HG02763 (cell line): ENCODE measurements at regions not wholly inside any gene's neighbourhood (a gene's known extent, or its start where the extent isn't known, plus 50 kb on each side); places are given as distances from the start of the nearest gene placed in this dataset.
A peak's percentile ranks its signal among the peaks of the same experiment; 100 is the strongest.

ENCODE experiments used
- ATAC-seq: cut with Tn5 transposase; IDR thresholded peaks from one replicate; pipeline ENCODE4 v1.9.1; 2021; ENCODE audit warnings: mild to moderate bottlenecking, moderate library complexity; ENCODE audit not compliant: unreplicated experiment

GRCh38 chr6:90406142-90406794, 109.6 kb upstream of the BACH2 start:
- ATAC-seq = no peak

GRCh38 chr6:90403489-90404381, 107.1 kb upstream of the BACH2 start:
- ATAC-seq = no peak

- no peak for ATAC-seq
Measured at GRCh38 chr6:90402831-90403192, 106.2 kb upstream of the BACH2 start.

GRCh38 chr6:90401933-90402830, 105.5 kb upstream of the BACH2 start:
- no peak for ATAC-seq

- ATAC-seq = no peak
Measured at GRCh38 chr6:90399970-90400369, 103.3 kb upstream of the BACH2 start.

- ATAC-seq = peak; percentile 57
Measured at GRCh38 chr6:90397929-90398674, 101.5 kb upstream of the BACH2 start.

GRCh38 chr6:90397047-90397446, 100.4 kb upstream of the BACH2 start:
- no peak for ATAC-seq

GRCh38 chr6:90393232-90393884, 96.7 kb upstream of the BACH2 start:
- peak; percentile 64 for ATAC-seq

- no peak for ATAC-seq
Measured at GRCh38 chr6:90390379-90390778, 93.7 kb upstream of the BACH2 start.

- ATAC-seq = no peak
Measured at GRCh38 chr6:90388395-90388794, 91.8 kb upstream of the BACH2 start.

- ATAC-seq = no peak
Measured at GRCh38 chr6:90387826-90388225, 91.2 kb upstream of the BACH2 start.

GRCh38 chr6:90387383-90387775, 90.7 kb upstream of the BACH2 start:
- ATAC-seq = no peak

- no peak for ATAC-seq
Measured at GRCh38 chr6:90386399-90387382, 90.0 kb upstream of the BACH2 start.

GRCh38 chr6:90385759-90386313, 89.2 kb upstream of the BACH2 start:
- no peak for ATAC-seq

- ATAC-seq = no peak
Measured at GRCh38 chr6:90384720-90385119, 88.1 kb upstream of the BACH2 start.

- ATAC-seq = peak; percentile 50
Measured at GRCh38 chr6:90383196-90383822, 86.7 kb upstream of the BACH2 start.

GRCh38 chr6:90382760-90383159, 86.1 kb upstream of the BACH2 start:
- ATAC-seq = no peak
